ENCODE measurements at regions not wholly inside any gene's neighbourhood (a gene's known extent, or its start where the extent isn't known, plus 50 kb on each side); places are given as distances from the start of the nearest gene placed in this dataset.
"Not testable (repeated sequence)": the region's sequence is repeated elsewhere in the genome, so short reads cannot be mapped to it uniquely, and the experiment has no call there.

- no peaks in the 10 kb centered on the region for H3K36me3 ChIP-seq (ENCODE audit: control insufficient read depth, insufficient read depth, low read length)
- DNase-seq (ENCODE audit: low read depth, low spot score): no peak
- no peak overlapping the region for H3K4me3 ChIP-seq (ENCODE audit: low read length)
- WGBS (ENCODE audit: insufficient coverage, insufficient read length): no CpG with 5 or more reads among the region's 6 CpGs
- H3K4me1 ChIP-seq (ENCODE audit: control insufficient read depth, insufficient read depth, low read length): 0 out of 2 replicates have a peak, but pooled peaks cover 3% of the 10 kb centered on the region
- no peak overlapping the region for H3K27ac ChIP-seq (ENCODE audit: low read length)
- no peaks in the 10 kb centered on the region for H3K27me3 ChIP-seq (ENCODE audit: control insufficient read depth, insufficient read depth, low read length)
- no peaks in the 10 kb centered on the region for H3K9me3 ChIP-seq (ENCODE audit: control insufficient read depth, insufficient read depth, low read length)
Observed at GRCh38 chr1:22334860-22335550, 116.6 kb upstream of the ZBTB40 start.

- H3K4me3 ChIP-seq (ENCODE audit: low read length); H3K9me3 ChIP-seq (ENCODE audit: control insufficient read depth, insufficient read depth, low read length); H3K4me1 ChIP-seq (ENCODE audit: control insufficient read depth, insufficient read depth, low read length); H3K27me3 ChIP-seq (ENCODE audit: control insufficient read depth, insufficient read depth, low read length); H3K36me3 ChIP-seq (ENCODE audit: control insufficient read depth, insufficient read depth, low read length); H3K27ac ChIP-seq (ENCODE audit: low read length); DNase-seq (ENCODE audit: low read depth, low spot score): not testable (repeated sequence)
- WGBS (ENCODE audit: insufficient coverage, insufficient read length): 100% methylated on average over 1 of the region's 2 CpGs
Observed at GRCh38 chr1:22336274-22336673, 115.4 kb upstream of the ZBTB40 start.

GRCh38 chr1:22336696-22337545 is 114.7 kb upstream of the ZBTB40 start:
- not testable (repeated sequence) for H3K27ac ChIP-seq (ENCODE audit: low read length); H3K27me3 ChIP-seq (ENCODE audit: control insufficient read depth, insufficient read depth, low read length); H3K4me3 ChIP-seq (ENCODE audit: low read length); DNase-seq (ENCODE audit: low read depth, low spot score); H3K9me3 ChIP-seq (ENCODE audit: control insufficient read depth, insufficient read depth, low read length); H3K4me1 ChIP-seq (ENCODE audit: control insufficient read depth, insufficient read depth, low read length); H3K36me3 ChIP-seq (ENCODE audit: control insufficient read depth, insufficient read depth, low read length)
- WGBS (ENCODE audit: insufficient coverage, insufficient read length): 100% methylated on average over 1 of the region's 2 CpGs

- H3K9me3 ChIP-seq (ENCODE audit: control insufficient read depth, insufficient read depth, low read length): no peaks in the 10 kb centered on the region
- WGBS (ENCODE audit: insufficient coverage, insufficient read length): no CpG with 5 or more reads among the region's 12 CpGs
- no peak overlapping the region for H3K27ac ChIP-seq (ENCODE audit: low read length)
- no peak overlapping the region for H3K4me3 ChIP-seq (ENCODE audit: low read length)
- no peaks in the 10 kb centered on the region for H3K36me3 ChIP-seq (ENCODE audit: control insufficient read depth, insufficient read depth, low read length)
- 0 out of 2 replicates have a peak, but pooled peaks cover 3% of the 10 kb centered on the region for H3K4me1 ChIP-seq (ENCODE audit: control insufficient read depth, insufficient read depth, low read length)
- no peaks in the 10 kb centered on the region for H3K27me3 ChIP-seq (ENCODE audit: control insufficient read depth, insufficient read depth, low read length)
- no peak for DNase-seq (ENCODE audit: low read depth, low spot score)
Observed at GRCh38 chr1:22338071-22338765, 113.4 kb upstream of the ZBTB40 start.

GRCh38 chr1:22339237-22339636 is 112.4 kb upstream of the ZBTB40 start:
- DNase-seq (ENCODE audit: low read depth, low spot score): no peak
- Histone ChIP-seq H3K4me3 (ENCODE audit: low read length) (no peak overlapping the region), H3K4me1 (ENCODE audit: control insufficient read depth, insufficient read depth, low read length) (0 out of 2 replicates have a peak, but pooled peaks cover 3% of the 10 kb centered on the region), H3K9me3 (ENCODE audit: control insufficient read depth, insufficient read depth, low read length) (no peaks in the 10 kb centered on the region), H3K36me3 (ENCODE audit: control insufficient read depth, insufficient read depth, low read length) (no peaks in the 10 kb centered on the region), H3K27me3 (ENCODE audit: control insufficient read depth, insufficient read depth, low read length) (no peaks in the 10 kb centered on the region), H3K27ac (ENCODE audit: low read length) (no peak overlapping the region)
- no CpG with 5 or more reads among the region's 14 CpGs for WGBS (ENCODE audit: insufficient coverage, insufficient read length)

- Histone ChIP-seq H3K4me3 (ENCODE audit: low read length) (no peak overlapping the region), H3K36me3 (ENCODE audit: control insufficient read depth, insufficient read depth, low read length) (no peaks in the 10 kb centered on the region), H3K4me1 (ENCODE audit: control insufficient read depth, insufficient read depth, low read length) (0 out of 2 replicates have a peak, but pooled peaks cover 3% of the 10 kb centered on the region), H3K27me3 (ENCODE audit: control insufficient read depth, insufficient read depth, low read length) (no peaks in the 10 kb centered on the region), H3K9me3 (ENCODE audit: control insufficient read depth, insufficient read depth, low read length) (no peaks in the 10 kb centered on the region), H3K27ac (ENCODE audit: low read length) (no peak overlapping the region)
- no CpG with 5 or more reads among the region's 4 CpGs for WGBS (ENCODE audit: insufficient coverage, insufficient read length)
- DNase-seq (ENCODE audit: low read depth, low spot score): no peak
Observed at GRCh38 chr1:22340066-22340465, 111.6 kb upstream of the ZBTB40 start.

- H3K36me3 ChIP-seq (ENCODE audit: control insufficient read depth, insufficient read depth, low read length): no peaks in the 10 kb centered on the region
- H3K27ac ChIP-seq (ENCODE audit: low read length): no peak overlapping the region
- no peaks in the 10 kb centered on the region for H3K9me3 ChIP-seq (ENCODE audit: control insufficient read depth, insufficient read depth, low read length)
- 0 out of 2 replicates have a peak, but pooled peaks cover 3% of the 10 kb centered on the region for H3K4me1 ChIP-seq (ENCODE audit: control insufficient read depth, insufficient read depth, low read length)
- no peak for DNase-seq (ENCODE audit: low read depth, low spot score)
- H3K27me3 ChIP-seq (ENCODE audit: control insufficient read depth, insufficient read depth, low read length): no peaks in the 10 kb centered on the region
- no CpG with 5 or more reads among the region's 4 CpGs for WGBS (ENCODE audit: insufficient coverage, insufficient read length)
- no peak overlapping the region for H3K4me3 ChIP-seq (ENCODE audit: low read length)
Observed at GRCh38 chr1:22340873-22341272, 110.8 kb upstream of the ZBTB40 start.

- no CpG with 5 or more reads among the region's 28 CpGs for WGBS (ENCODE audit: insufficient coverage, insufficient read length)
- no peaks in the 10 kb centered on the region for H3K27me3 ChIP-seq (ENCODE audit: control insufficient read depth, insufficient read depth, low read length)
- no peak overlapping the region for H3K4me3 ChIP-seq (ENCODE audit: low read length)
- no peaks in the 10 kb centered on the region for H3K36me3 ChIP-seq (ENCODE audit: control insufficient read depth, insufficient read depth, low read length)
- H3K4me1 ChIP-seq (ENCODE audit: control insufficient read depth, insufficient read depth, low read length): 0 out of 2 replicates have a peak, but pooled peaks cover 3% of the 10 kb centered on the region
- DNase-seq (ENCODE audit: low read depth, low spot score): no peak
- no peak overlapping the region for H3K27ac ChIP-seq (ENCODE audit: low read length)
- H3K9me3 ChIP-seq (ENCODE audit: control insufficient read depth, insufficient read depth, low read length): no peaks in the 10 kb centered on the region
Observed at GRCh38 chr1:22341791-22342605, 109.7 kb upstream of the ZBTB40 start.

GRCh38 chr1:22342734-22343191 is 108.9 kb upstream of the ZBTB40 start:
- Histone ChIP-seq H3K36me3 (ENCODE audit: control insufficient read depth, insufficient read depth, low read length) (no peaks in the 10 kb centered on the region), H3K27me3 (ENCODE audit: control insufficient read depth, insufficient read depth, low read length) (no peaks in the 10 kb centered on the region), H3K9me3 (ENCODE audit: control insufficient read depth, insufficient read depth, low read length) (no peaks in the 10 kb centered on the region), H3K27ac (ENCODE audit: low read length) (no peak overlapping the region), H3K4me1 (ENCODE audit: control insufficient read depth, insufficient read depth, low read length) (0 out of 2 replicates have a peak, but pooled peaks cover 3% of the 10 kb centered on the region), H3K4me3 (ENCODE audit: low read length) (no peak overlapping the region)
- DNase-seq (ENCODE audit: low read depth, low spot score): no peak
- WGBS (ENCODE audit: insufficient coverage, insufficient read length): no CpG with 5 or more reads among the region's 8 CpGs
